ENCODE measurements at regions not wholly inside any gene's neighbourhood (a gene's known extent, or its start where the extent isn't known, plus 50 kb on each side); places are given as distances from the start of the nearest gene placed in this dataset.

- TF ChIP-seq CTCF (IDR thresholded peaks at IDR 0.05; ENCODE audit: insufficient read depth, low read length, poor library complexity, severe bottlenecking) (no peak), EZH2phosphoT487 (conservative IDR thresholded peaks at IDR 0.05; ENCODE audit: low read length) (no peak)
Measured at GRCh38 chr20:53655625-53656292, 62.1 kb upstream of the ZNF217 start.

All from SU-DHL-6 (cell line).